Suppressor macrophage treated with lipopolysaccharide for 1 hour (primary cell): ENCODE measurements at regions not wholly inside any gene's neighbourhood (a gene's known extent, or its start where the extent isn't known, plus 50 kb on each side); places are given as distances from the start of the nearest gene placed in this dataset.
A peak's percentile ranks its signal among the peaks of the same experiment; 100 is the strongest.

Experiments
- DNase-seq, 3 donors: peaks; one replicate each; pipeline ENCODE4 v3.0.0-alpha.2; 2020 to 2022

- no peak for DNase-seq
Observed at GRCh38 chr17:13403982-13404946, 197.5 kb downstream of the HS3ST3A1 start.

DNA sequence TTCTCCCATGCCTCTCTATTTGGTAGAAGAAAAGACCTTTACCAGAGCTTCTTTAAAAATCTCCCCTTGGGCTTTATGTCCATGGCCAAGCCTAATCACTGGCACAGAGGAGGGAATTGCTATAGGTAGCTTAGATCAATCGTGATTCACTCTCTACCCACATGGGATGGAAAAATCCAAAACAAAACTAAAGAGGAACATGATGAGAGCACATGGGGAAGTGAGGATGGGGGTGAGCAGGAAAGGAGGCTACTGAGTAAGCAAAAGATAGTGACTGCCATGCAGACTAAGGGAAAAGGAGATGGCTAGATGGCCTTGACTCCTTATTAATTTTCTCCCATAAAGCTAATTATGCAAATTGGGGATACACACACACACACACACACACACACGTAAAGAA lies 201.2 kb downstream of the HS3ST3A1 start:
- peak; percentile 55 to 77 (median 77) for DNase-seq

DNA sequence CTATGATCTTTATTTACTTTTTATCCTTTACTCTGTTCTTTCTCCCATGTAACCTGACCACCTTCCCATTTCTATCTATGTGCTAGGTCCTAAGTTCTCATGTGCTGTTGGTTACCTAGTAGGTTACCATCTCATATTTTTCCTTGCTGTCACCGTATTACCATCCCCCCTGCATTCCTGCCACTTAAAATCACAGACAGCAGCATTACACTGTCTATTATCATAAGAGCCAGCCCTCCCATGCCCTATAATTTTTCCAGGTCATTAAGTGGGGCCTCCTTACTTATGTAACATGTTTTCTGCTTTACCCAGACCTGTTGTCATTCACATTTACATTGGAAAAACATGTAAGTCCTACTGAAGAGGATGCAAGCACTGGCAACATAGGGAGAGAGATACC lies 202.9 kb downstream of the HS3ST3A1 start:
- DNase-seq: no peak

DNA sequence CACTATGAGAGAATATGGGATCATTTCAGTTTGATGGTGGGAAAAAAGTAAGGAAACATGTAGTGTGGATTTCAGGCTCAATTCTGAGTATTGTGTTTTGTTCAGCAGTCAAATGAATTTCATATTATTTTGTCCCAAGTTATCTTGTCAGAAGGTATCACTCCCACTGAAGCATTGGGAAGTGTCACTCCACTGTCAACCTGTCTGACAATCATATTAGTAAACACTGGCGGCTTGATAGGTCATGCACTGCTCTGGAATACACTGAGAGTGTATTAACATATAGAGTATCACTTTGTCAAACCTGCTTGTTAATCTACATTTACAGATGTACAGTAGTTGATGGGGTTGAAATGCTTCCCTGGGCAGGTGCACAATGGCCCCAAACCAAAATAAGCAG lies 203.6 kb downstream of the HS3ST3A1 start:
- DNase-seq: no peak

GRCh38 chr17:13395862-13396261 lies 205.9 kb downstream of the HS3ST3A1 start:
- no peak for DNase-seq

DNA sequence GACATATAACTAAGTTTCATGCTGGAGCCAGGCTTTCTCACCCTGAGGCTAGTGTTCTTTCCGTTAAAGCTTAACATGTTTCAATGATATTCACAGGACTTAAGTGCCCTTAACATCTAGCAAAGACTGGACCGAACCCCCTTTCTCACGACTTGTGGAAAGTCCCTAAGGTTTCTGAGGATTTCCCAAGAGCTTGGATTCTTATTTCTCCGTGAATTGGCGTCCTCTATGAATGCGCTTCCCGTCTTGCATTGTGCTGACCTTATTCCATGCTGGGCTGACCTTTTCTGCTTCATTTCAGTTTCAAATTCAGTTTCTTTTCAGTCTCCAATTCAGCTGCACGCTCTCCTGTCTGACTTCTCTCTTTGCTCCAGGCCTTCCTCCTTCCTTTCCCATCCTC lies 206.4 kb downstream of the HS3ST3A1 start:
- peak in 2 of 3 donors; percentile 8 to 17 for DNase-seq

- peak; percentile 6 to 54 (median 44) for DNase-seq
Observed at GRCh38 chr17:13393841-13394710, 207.7 kb downstream of the HS3ST3A1 start.

DNA sequence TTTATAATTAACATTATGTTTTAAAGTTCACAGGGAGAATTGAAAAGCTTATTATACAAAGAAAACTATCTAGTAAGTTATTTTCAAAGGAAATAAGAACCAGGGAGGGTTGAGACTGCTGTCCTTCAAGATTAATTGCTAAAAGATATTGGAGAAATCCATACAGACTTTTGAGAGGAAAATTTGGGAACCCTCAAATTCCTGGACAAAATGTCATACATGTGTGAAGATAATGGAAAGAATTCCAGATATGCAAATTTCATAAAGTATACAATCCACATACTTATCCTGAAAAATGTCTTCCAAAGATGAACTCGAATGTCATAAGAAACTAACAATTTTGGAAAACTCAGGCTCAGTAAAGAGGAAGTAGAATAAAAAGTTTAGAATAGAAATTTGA lies 213.8 kb downstream of the HS3ST3A1 start:
- no peak for DNase-seq

DNA sequence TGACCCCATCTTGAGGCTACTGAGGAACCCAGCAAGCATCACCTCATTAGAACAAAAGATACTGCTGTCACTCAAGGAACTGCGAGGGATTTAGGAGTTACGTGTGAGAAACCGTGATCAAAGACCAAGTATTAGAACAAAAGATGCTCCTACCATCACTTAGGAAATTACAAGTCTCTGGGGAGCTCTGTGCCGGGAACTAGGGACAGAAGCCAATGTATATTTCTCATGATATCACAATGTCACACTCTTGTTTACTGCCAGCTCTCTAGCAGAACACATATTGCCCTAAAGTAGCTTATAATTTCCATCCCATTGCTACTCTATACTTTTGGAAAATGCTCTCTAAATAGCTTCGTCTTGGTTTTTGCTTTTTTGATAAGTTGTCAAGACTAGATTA lies 214.5 kb downstream of the HS3ST3A1 start:
- DNase-seq: no peak

GRCh38 chr17:13385481-13385911 lies 216.2 kb downstream of the HS3ST3A1 start:
- peak; percentile 27 to 64 (median 61) for DNase-seq

- DNase-seq: no peak
Observed at GRCh38 chr17:13384626-13385025, 217.1 kb downstream of the HS3ST3A1 start.

DNA sequence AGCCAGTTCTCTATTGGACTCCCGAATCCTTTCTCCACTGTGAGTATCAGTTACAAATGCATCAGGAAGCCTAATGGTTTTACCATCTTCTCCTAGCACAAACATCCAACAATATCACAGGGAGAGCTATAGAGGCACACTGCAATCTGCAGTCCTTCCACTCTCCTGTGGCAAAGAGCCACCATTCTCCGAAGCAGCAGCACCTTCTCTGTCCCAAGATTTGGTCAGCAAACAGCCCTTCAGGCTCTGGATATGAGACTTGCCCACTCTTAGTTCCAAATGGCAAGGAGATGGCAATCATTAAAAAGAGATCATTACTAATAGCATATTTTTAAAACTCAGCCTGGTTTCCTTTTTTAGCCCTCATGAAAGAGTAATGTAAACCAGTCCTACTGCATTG lies 223.4 kb downstream of the HS3ST3A1 start:
- no peak for DNase-seq

DNA sequence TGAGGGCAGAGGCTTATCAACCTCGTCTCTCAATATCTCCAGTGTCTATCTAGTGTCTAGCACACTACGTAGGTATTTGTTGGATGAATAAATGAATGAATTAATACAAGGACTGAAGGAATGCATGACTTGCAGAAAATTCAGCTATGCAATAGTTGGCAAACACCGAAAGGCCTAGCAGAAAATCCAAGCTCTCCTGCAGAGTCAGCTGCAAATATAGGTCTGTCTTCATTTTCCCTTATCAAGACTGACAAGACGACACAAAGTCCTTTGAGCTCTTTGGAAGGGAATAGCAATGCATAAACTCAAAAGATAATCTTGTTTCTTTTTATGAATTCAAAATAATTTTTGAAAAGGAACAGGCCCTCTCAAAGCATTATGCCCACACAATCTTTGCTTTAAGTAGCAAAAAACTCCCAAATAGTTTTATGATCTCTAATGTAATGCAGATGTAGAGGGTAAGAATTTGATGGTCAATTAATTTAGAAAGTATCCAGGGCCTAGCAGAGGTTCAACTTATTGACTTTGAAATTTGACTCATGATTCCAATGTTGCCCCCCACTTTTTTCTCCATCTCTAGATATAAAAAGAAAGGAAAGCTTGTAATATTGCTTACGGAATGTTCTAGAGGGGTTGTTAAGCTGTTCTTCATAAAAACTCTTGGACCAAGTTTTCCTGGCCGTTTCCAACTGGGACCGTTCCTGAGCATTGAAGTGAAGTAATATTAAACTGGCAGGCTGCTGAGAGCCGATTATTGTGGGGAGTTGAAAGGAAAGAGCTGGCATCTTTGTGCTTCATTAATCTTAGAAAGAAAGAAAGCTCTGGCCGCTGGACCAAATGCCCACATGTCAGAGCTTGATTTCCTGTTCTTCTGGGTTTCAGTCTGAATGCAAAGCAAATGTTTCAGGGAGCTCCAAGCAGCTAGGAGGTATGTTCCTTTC lies 227.3 kb downstream of the HS3ST3A1 start:
- DNase-seq: no peak

GRCh38 chr17:13372432-13372831 lies 229.3 kb downstream of the HS3ST3A1 start:
- DNase-seq: no peak

GRCh38 chr17:13367154-13367553 lies 234.6 kb downstream of the HS3ST3A1 start:
- DNase-seq: no peak

DNA sequence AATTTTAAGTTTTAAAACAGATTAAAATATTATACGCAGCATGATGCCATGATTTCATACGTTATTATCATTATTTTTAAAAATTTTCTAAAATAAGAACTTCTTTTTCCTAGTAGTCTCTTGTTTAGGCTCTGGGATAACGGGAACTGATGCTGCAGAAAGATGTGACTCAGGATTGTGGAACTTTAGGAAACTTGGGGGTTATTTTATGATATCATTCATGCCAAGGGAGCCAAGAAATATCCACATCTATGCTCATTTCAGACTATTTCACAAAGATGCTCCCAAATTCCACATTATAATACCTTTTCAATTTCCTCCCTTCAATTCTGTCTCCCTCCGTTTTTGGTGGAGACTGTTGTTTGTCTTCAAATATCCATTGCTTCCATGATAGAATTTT lies 236.4 kb downstream of the HS3ST3A1 start:
- DNase-seq: no peak

- no peak for DNase-seq
Observed at GRCh38 chr17:13363771-13364170, 238.0 kb downstream of the HS3ST3A1 start.

DNA sequence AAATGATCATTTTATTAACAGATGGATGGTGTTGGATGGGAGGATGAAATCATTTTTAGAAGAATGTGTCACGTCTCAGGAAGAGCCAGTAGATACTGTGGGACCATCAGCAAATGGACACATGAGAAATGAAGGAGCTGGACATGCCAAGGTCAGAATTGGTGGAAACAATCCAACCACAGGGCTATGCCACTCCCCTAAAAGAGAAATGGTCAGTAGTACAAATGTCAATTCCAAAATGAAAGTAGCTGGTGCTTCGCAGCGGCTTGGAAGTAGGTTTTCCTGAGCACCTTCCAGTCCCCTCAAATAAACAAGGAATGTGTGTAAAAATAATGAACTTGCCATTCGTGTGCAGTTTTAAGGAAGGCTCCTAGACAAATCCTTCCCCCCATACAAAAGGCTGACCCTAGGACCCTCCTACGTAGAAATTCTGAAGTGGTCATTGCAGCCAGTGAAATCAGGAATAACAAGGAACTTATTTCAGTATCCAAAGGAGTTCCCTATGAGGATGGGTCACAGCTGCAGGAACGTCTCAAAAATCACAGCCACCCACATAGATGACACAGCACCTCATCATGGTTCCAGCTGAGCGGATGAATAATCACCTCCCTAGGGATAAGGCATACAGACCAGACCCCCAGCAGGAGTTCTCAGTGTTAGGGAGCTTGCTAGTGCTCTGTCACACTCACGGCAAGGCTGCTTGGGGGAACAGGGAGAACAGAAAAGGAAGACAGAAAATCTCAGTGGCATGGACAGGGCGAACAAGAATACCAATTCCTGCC lies 239.2 kb downstream of the HS3ST3A1 start:
- DNase-seq: peak in 1 of 3 donors; percentile 16

GRCh38 chr17:13359774-13360173 lies 242.0 kb downstream of the HS3ST3A1 start:
- DNase-seq: no peak

- no peak for DNase-seq
Observed at GRCh38 chr17:13355054-13355453, 246.7 kb downstream of the HS3ST3A1 start.

DNA sequence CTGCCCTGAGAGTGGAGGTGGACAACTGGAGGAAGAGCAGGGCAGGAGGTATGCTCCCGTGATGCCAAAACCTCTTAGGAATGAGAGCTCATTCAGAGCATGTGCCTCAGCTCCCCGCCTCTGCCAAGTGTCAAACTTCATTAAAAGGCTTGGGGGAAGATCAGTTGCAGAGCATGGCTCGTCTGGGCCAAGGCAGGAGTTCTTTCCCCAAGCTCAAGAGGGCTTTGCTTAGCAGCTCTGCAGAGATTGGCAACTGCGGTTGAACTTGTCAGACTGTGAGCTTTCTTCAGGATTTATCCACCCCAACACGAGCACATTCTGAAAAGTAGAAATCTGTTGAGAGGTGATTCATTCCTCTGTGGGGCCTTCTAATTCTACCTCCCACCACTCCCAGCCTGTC lies 248.1 kb downstream of the HS3ST3A1 start:
- no peak for DNase-seq
